ENCODE measurements at regions not wholly inside any gene's neighbourhood (a gene's known extent, or its start where the extent isn't known, plus 50 kb on each side); places are given as distances from the start of the nearest gene placed in this dataset.

- DNase-seq (ENCODE audit: low read depth, low spot score) = no peak
Observed at GRCh38 chr1:104406728-104407127, 657.0 kb downstream of the AMY1C start.

DNA sequence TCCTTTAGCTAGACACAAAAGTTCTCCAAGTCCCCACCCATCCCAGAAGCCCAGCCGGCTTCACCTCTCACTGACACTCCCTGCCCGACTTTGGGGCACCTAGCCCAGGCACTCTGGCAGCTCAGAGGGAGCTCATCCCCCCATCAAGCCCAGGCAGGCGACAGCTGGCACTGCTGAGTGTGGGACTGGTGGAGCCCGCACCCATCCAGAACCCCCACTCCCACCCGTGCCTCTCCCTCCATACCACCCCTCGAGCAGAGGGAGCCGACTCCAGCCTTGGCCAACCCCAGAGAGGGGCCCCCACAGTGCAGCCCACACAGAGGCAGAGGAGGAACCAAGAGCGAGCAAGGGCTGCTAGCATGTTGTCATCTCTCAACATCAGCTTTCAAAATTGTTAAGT lies 658.6 kb downstream of the AMY1C start:
- no peak for DNase-seq (ENCODE audit: low read depth, low spot score)
- no peak overlapping the region for H3K27ac ChIP-seq

More at GRCh38 chr1:104406728-104407127, 657.0 kb downstream of the AMY1C start:
- H3K27ac ChIP-seq = no peak overlapping the region

DNA sequence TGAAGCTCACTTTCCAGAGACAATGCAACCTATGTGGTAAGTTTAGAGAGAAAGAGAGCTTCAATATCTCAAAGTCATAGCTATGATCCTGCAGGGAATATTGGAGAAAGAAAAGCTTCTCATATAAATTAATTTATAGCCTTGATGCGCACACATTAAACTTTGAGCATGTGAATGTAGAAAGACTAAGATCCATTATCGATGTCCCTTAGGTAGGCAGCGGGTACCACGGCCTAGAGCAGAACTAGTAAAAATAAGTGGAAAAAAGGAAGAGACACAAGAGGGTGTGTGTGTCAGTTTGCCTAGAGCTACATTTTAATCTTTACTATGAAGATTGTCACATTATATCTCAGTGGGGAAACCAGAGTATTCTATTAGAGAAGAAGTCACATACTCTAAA lies 685.6 kb downstream of the AMY1C start:
- no peak for DNase-seq (ENCODE audit: low read depth, low spot score)
- H3K27ac ChIP-seq = no peak overlapping the region

DNA sequence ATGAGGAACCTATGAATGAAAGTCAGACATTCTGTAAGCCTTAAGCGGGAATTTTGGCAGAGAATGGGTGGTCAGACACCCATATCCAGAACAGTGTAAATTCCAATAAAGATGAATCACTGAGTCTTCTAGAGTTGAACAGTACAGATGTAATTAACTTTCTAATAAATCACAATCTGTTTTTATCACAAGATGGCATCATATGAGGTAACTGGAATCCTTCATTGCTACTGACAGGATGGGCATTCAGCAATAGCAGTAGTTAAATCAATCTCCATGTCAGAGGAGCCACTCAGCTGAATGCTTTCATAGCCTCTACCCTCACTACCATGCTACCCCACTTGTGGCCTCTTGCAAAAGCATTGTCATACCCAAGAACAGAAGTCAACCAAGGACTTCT lies 690.3 kb downstream of the AMY1C start:
- no peak for DNase-seq (ENCODE audit: low read depth, low spot score)
- no peak overlapping the region for H3K27ac ChIP-seq

DNA sequence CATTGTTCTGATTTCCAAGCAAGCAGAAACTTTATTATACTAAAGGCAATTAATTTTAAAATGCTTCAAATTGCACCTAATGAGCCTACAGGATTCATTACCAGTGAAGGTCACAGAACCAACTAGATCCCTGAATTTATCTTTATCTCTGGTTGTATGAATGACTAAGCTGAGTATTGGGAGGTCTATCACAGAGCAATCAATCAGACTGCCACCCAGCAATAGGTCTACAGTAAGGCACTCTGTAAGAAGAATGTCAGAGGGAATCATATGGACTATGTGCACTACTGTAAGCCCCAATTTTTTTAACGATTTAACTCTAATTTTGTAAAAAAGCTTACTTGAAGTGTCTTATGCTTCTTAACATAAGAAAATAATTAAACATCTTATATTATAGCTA lies 707.0 kb downstream of the AMY1C start:
- no peak for DNase-seq (ENCODE audit: low read depth, low spot score)

DNA sequence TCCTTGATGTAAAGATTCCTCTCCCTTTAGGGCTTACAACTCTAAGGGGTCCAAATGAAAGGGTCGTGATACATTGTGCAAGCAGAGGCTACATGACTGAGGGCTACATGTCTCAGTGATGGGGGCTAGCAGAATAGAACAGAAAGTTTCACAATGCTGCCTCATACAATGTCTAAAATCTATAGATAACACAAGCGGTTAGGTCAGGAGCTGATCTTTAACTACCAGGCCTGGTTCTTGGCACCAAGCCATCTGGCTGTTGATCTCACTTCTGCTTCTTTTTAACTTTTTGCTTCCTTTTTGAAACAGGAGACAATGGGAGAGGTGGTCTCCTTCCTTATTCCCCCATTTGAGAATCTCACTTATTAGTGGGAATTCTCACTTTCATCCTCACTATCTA lies 710.2 kb downstream of the AMY1C start:
- DNase-seq (ENCODE audit: low read depth, low spot score) = no peak
- no peak overlapping the region for H3K27ac ChIP-seq

More for the DNA sequence above, 707.0 kb downstream of the AMY1C start:
- H3K27ac ChIP-seq = no peak overlapping the region

DNA sequence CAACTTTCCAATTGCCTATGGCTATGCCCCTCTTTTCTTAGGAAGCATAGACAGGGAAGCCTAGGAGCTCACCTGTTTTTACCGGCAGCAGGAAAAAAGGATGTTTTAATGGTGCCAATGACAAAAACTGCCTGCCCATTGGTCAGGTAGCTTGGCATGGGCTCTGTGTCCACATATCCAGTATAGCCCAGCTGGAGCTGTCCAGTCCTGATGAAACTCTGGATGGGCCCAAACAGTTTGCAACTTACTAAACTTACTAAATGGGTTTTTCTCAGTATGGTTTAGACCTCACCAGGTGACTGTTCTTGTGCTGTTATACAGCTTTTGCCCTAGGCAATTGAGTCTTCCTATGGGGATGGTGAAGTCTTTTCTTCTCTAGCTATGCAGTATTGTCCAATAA lies 711.2 kb downstream of the AMY1C start:
- H3K27ac ChIP-seq = no peak overlapping the region
- DNase-seq (ENCODE audit: low read depth, low spot score) = no peak

DNA sequence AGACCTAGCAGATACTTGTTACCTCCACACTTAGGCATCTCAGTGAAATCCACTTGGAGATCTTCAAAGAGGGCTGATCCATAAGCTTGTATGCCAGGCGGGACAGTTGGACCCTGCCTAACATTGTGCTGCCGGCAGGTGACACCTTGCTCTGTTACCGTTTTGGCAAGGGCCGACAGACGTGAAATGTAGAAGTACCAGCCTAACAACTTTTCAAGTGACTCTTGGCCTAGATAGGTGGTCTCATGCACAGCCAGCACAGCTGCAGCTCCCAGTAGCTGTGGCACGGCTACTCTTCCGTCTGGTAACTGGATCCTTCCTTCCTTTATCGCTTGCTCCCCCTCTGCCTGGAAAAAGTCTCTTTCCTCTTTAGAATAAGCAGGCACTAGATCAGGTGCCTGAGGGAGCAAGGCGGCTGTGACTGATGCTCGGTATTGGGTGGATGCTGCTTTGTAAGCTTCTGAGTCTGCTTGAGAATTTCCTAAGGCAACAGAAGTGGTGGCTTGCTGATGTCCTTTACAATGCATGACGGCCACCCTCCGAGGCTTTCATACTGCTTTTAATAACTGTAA lies 713.5 kb downstream of the AMY1C start:
- DNase-seq (ENCODE audit: low read depth, low spot score) = no peak

GRCh38 chr1:104466068-104466467 lies 716.4 kb downstream of the AMY1C start:
- DNase-seq (ENCODE audit: low read depth, low spot score) = no peak
- no peak overlapping the region for H3K27ac ChIP-seq

More for the DNA sequence above, 713.5 kb downstream of the AMY1C start:
- H3K27ac ChIP-seq = no peak overlapping the region

DNA sequence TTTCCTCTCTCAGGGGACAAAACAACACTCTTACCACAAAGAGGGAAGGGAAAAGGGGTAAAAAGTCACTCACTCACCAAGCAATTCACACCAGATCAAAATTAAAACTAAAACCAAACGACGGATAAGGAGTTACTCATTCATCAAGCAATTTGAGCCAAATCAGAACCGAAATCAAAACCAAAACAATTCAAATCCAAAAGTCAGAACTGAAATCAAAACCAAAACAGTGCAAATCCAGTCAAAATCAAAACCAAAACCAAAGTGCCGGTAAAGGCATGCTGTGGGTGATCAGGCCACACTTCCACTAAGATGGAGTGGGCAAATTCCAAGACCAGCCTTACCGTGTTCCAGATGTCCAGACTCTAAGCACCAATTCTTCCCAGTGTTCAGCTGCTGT lies 717.9 kb downstream of the AMY1C start:
- DNase-seq (ENCODE audit: low read depth, low spot score) = no peak

DNA sequence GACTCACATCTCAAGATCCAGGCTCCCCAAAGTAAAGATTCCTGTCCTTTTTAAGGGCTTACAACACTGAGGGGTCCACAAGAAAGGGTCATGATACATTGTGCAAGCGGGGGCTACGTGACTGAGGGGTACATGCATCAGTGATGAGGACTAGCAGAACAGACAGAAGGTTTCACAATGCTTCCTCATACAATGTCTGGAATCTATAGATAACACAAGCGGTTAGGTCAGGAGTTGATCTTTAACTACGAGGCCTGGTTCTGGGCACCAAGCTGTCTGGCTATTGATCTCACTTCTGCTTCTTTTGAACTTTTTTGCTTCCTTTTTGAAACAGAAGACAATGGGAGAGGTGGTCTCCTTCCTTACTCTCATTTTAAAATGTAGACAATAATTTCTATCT lies 718.6 kb downstream of the AMY1C start:
- DNase-seq (ENCODE audit: low read depth, low spot score) = no peak
- H3K27ac ChIP-seq = no peak overlapping the region

More for the DNA sequence above, 717.9 kb downstream of the AMY1C start:
- no peak overlapping the region for H3K27ac ChIP-seq

DNA sequence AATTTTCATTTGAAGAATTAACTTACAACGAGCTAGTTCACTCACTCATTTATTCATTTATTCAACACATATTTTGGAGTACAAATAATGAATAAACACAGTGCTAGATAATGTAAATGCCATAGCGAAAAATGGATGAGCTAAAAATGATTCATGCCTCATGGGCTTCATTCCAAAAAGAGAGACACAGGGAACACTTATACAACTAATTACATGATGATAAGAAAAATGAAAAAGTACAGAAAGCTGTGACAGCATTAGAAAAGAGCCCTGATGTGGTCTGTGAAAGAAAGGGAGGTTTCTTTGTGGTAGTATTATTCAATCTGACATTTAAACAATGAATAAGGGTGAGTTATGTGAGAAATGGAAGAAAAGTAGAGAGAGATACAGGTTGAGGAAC lies 726.4 kb downstream of the AMY1C start:
- no peak overlapping the region for H3K27ac ChIP-seq
- no peak for DNase-seq (ENCODE audit: low read depth, low spot score)

DNA sequence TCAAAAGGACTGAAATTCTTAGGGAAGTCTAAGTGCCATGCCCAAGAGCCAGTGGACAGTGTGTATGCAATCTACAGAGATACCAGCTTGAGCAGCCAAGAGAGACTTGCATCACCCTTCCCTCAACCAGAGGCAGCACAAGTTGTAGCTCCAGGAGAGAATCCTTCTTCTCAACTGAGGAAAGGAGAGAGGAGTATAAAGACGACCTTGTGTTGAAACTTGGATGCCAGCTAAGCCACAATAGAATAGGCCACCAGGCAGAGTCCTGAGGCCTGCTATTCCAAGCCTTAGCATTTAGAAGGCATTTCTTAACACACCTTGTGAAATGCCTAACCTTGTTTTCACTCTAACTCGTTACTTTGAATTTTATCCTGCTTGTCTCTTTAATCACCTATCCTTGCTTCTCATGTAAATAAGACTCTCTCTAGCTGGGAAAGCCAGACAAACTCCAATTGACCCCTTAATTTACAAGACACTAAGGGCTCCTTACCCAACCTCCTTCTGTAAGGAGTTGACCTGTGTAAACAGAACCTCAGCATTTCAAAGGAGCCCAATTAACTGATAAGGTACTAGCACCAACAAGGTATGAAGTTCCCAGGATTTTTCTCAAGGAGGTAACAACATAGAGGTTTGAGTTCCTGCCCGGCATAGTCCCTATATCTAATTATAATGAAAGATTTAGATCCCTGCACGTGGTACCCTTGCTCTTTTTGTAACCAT lies 738.8 kb downstream of the AMY1C start:
- DNase-seq (ENCODE audit: low read depth, low spot score) = no peak
- H3K27ac ChIP-seq = no peak overlapping the region

GRCh38 chr1:104526158-104526795 lies 776.6 kb downstream of the AMY1C start:
- no peak for DNase-seq (ENCODE audit: low read depth, low spot score)
- no peak overlapping the region for H3K27ac ChIP-seq

DNA sequence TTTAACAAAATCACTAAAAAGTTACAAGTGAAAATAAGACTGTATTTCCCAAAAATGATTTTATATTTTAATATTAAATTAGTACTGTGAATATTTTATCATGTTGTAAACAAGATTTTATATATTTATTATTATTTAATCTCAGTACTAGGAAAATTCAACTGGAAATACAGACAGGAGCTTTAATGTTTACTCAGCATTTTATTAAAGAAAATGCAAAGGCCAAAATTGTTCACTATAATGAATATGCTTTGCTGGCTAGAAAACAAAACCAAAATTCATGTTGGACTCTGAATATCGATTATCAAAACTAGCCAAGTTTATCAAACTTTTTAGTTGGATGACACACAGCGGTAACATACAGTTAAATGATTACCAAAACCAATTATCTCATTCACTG lies 782.3 kb downstream of the AMY1C start:
- H3K27ac ChIP-seq = no peak overlapping the region

GRCh38 chr1:104574620-104575019 lies 824.9 kb downstream of the AMY1C start:
- H3K27ac ChIP-seq = no peak overlapping the region
- DNase-seq (ENCODE audit: low read depth, low spot score) = no peak

More for the DNA sequence above, 782.3 kb downstream of the AMY1C start:
- no peak for DNase-seq (ENCODE audit: low read depth, low spot score)

DNA sequence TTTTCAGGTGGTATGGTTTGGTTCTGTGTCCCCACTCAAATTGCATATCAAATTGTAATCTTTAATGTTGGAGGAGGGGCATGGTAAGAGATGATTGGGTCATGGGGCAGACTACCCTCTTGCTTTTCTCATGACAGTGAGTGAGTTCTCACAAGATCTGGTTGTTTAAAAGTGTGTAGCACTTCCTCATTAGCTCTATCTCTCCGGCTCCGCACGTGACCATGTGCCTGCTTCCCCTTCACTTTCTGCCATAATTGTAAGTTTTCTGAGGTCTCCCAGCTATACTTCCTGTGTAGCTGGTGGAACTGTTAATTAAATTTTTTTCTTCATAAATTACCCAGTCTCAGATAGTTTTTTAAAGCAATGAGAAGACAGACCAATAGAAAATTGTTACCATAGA lies 843.2 kb downstream of the AMY1C start:
- DNase-seq (ENCODE audit: low read depth, low spot score) = no peak
- H3K27ac ChIP-seq = no peak overlapping the region

GRCh38 chr1:104593413-104594187 lies 843.9 kb downstream of the AMY1C start:
- no peak overlapping the region for H3K27ac ChIP-seq
- DNase-seq (ENCODE audit: low read depth, low spot score) = no peak

DNA sequence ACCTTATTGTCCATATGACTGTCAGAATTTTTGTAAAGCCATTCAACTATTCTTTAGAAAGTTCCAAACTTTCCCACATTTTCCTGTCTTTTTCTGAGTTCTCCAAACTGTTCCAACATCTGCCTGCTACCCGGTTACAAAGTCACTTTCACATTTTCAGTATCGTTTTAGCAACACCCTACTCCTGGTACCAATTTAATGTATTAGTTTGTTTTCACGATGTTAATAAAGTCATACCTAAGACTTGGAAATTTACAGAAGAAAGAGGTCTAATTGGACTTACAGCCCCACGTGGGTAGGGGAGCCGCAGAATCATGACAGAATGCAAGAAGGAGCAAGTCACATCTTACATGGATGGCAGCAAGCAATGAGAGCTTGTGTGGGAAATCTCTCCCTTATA lies 867.8 kb downstream of the AMY1C start:
- no peak for DNase-seq (ENCODE audit: low read depth, low spot score)
- no peak overlapping the region for H3K27ac ChIP-seq

- no peak overlapping the region for H3K27ac ChIP-seq
- DNase-seq (ENCODE audit: low read depth, low spot score) = no peak
Observed at GRCh38 chr1:104621221-104621620, 871.5 kb downstream of the AMY1C start.

- H3K27ac ChIP-seq = no peak overlapping the region
- no peak for DNase-seq (ENCODE audit: low read depth, low spot score)
Observed at GRCh38 chr1:104624538-104624937, 874.8 kb downstream of the AMY1C start.

Data from epithelial cell of prostate (primary cell).